Pons (tissue), 1 donor: ENCODE measurements at regions not wholly inside any gene's neighbourhood (a gene's known extent, or its start where the extent isn't known, plus 50 kb on each side); places are given as distances from the start of the nearest gene placed in this dataset.

Experiments used
- DNase-seq: peaks from one replicate; pipeline ENCODE4 v3.0.0-alpha.2; 2016; ENCODE audit warnings: low spot score

DNA sequence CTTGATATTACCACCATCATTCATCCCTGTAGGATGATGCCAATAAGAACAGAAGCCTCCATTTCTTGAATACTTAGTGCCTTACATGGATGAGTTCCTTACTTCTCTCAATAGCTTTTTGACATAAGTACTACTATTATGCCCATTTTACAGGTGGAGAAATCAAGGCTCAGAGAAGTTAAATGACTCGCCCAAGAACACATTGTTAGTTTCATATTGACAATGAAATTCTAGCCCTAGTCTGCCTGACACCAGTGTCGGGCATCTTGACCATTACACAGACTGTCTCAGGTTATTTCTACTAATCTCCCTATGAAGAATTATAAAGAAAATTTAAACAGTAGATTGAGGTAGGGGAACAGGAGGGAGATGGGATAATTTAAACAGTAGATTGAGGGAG, 52.5 kb upstream of the ARL8B start:
- no peak for DNase-seq

- no peak for DNase-seq
Observed at GRCh38 chr3:5071061-5071460, 51.0 kb upstream of the ARL8B start.

DNA sequence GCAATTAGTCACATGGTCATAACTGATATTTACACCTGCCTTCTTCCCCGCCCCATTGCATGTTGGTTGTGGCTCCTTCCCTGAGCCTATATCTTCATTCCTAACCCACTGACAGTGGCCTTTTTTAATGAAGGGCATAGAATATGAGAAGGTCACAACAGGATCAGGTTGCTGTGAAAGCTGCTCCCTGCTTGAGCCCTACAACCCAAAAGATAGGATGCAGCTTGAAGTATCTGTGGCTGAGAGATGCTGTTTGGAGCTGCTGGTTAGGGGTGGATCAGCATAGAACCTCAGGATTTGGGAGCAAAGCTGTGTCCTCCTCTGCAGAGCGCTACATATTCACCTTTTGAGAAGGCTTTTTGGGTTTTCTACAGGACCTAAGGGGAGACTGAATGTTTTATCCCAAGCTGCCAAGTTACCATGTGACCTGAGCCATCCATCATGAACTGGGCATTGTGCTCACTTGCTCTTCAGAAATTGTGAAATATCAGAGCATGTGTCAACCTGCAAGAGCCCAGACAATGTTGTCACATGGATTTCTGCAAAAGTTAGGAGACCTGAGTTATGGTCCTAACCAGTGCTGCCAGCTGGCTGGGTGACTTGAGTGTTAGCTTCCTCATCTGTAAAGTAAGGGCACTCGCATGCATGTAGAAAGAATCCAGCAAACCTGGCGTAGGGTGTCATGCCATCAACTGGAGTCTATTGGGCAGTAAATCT, 49.8 kb upstream of the ARL8B start:
- DNase-seq, result no peak
